ENCODE measurements at regions not wholly inside any gene's neighbourhood (a gene's known extent, or its start where the extent isn't known, plus 50 kb on each side); places are given as distances from the start of the nearest gene placed in this dataset.

DNA sequence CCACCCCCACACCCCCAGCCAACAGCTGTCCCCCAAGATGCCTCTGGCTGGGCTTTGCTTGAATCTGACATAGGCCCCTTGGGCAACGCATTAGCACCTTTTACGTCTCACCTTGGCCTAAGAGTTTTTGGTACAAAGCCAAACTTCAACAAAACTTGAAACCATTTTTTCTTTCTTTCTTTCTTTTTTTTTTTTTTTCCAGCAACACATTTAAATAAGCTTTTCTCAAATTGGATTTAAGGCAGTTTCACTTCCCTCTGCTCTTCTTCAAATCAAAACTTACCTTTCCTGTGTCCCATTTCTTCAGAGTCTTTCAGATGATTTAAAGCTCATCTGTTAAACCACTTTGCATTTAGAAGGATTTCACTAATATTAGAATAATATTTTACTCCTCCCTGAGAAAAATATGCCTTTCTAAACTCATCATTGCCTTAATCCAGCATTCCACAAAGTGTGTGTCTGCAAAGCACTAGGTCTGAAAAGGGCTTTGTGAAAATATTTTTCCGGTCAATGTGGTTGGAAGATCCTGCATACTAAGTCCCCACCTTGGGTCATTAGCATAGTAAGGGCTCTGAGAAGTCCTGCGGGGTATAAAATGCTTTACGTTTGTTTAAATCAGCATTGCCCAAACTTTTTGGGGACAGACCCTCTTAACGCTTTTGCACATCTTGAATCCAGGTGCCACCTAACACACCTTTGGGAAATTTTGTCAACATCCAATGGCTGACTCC lies 217.0 kb downstream of the TLE3 start:
- no peak overlapping the region for H3K9ac ChIP-seq (ENCODE audit: low read depth, low read length, poor library complexity, severe bottlenecking)
- H3K4me1 ChIP-seq (ENCODE audit: insufficient read depth, low read length, poor library complexity, severe bottlenecking): no peaks in the 10 kb centered on the region
- peaks cover 11% of the 10 kb centered on the region for H3K27me3 ChIP-seq (ENCODE audit: insufficient read depth, low read length, poor library complexity, severe bottlenecking)

GRCh38 chr15:69881302-69881670 lies 216.4 kb downstream of the TLE3 start:
- H3K27me3 ChIP-seq (ENCODE audit: insufficient read depth, low read length, poor library complexity, severe bottlenecking): peaks cover 11% of the 10 kb centered on the region
- TF ChIP-seq EZH2phosphoT487 (IDR thresholded peaks at IDR 0.05; ENCODE audit: borderline replicate concordance) (no peak), CTCF (conservative IDR thresholded peaks at IDR 0.05; ENCODE audit: low read length) (no peak)
- H3K4me2 ChIP-seq (ENCODE audit: low read depth, low read length, poor library complexity, severe bottlenecking): no peak overlapping the region

More for the DNA sequence above, 217.0 kb downstream of the TLE3 start:
- H3K9me2 ChIP-seq (replicated peaks; ENCODE audit: low read depth, low read length): no peaks in the 10 kb centered on the region
- H2AFZ ChIP-seq (ENCODE audit: low read length): no peak overlapping the region
- no peaks in the 10 kb centered on the region for H3F3A ChIP-seq (ENCODE audit: low read depth)
- H3K4me3 ChIP-seq (ENCODE audit: low read length, poor library complexity, severe bottlenecking): no peak overlapping the region
- no peak for TF ChIP-seq CTCF (conservative IDR thresholded peaks at IDR 0.05; ENCODE audit: low read length)
- TF ChIP-seq EZH2phosphoT487 (IDR thresholded peaks at IDR 0.05; ENCODE audit: borderline replicate concordance): no peak
- H4K20me1 ChIP-seq (ENCODE audit: insufficient read depth, low read length, poor library complexity, severe bottlenecking): no peaks in the 10 kb centered on the region
- no peaks in the 10 kb centered on the region for H3K9me3 ChIP-seq (ENCODE audit: insufficient read depth, low read depth, low read length)
- no peaks in the 10 kb centered on the region for H3K36me3 ChIP-seq (ENCODE audit: insufficient read depth, low read length)
- no peak overlapping the region for H3K4me2 ChIP-seq (ENCODE audit: low read depth, low read length, poor library complexity, severe bottlenecking)
- no peaks in the 10 kb centered on the region for H3K79me2 ChIP-seq (ENCODE audit: insufficient read depth, low read length)

GRCh38 chr15:69881766-69882165 lies 216.0 kb downstream of the TLE3 start:
- TF ChIP-seq CTCF (conservative IDR thresholded peaks at IDR 0.05; ENCODE audit: low read length): no peak
- no peak for TF ChIP-seq EZH2phosphoT487 (IDR thresholded peaks at IDR 0.05; ENCODE audit: borderline replicate concordance)
- Histone ChIP-seq H3K9me3 (ENCODE audit: insufficient read depth, low read depth, low read length) (no peaks in the 10 kb centered on the region), H4K20me1 (ENCODE audit: insufficient read depth, low read length, poor library complexity, severe bottlenecking) (no peaks in the 10 kb centered on the region), H3K4me2 (ENCODE audit: low read depth, low read length, poor library complexity, severe bottlenecking) (no peak overlapping the region), H2AFZ (ENCODE audit: low read length) (no peak overlapping the region), H3K36me3 (ENCODE audit: insufficient read depth, low read length) (no peaks in the 10 kb centered on the region), H3K9ac (ENCODE audit: low read depth, low read length, poor library complexity, severe bottlenecking) (no peak overlapping the region), H3K79me2 (ENCODE audit: insufficient read depth, low read length) (no peaks in the 10 kb centered on the region), H3K4me3 (ENCODE audit: low read length, poor library complexity, severe bottlenecking) (no peak overlapping the region), H3K9me2 (replicated peaks; ENCODE audit: low read depth, low read length) (no peaks in the 10 kb centered on the region), H3F3A (ENCODE audit: low read depth) (no peaks in the 10 kb centered on the region), H3K4me1 (ENCODE audit: insufficient read depth, low read length, poor library complexity, severe bottlenecking) (no peaks in the 10 kb centered on the region), H3K27me3 (ENCODE audit: insufficient read depth, low read length, poor library complexity, severe bottlenecking) (peaks cover 11% of the 10 kb centered on the region)

More at GRCh38 chr15:69881302-69881670, 216.4 kb downstream of the TLE3 start:
- H3F3A ChIP-seq (ENCODE audit: low read depth): no peaks in the 10 kb centered on the region
- H3K9me2 ChIP-seq (replicated peaks; ENCODE audit: low read depth, low read length): no peaks in the 10 kb centered on the region
- H3K4me1 ChIP-seq (ENCODE audit: insufficient read depth, low read length, poor library complexity, severe bottlenecking): no peaks in the 10 kb centered on the region
- H3K9ac ChIP-seq (ENCODE audit: low read depth, low read length, poor library complexity, severe bottlenecking): no peak overlapping the region
- no peak overlapping the region for H2AFZ ChIP-seq (ENCODE audit: low read length)
- H3K9me3 ChIP-seq (ENCODE audit: insufficient read depth, low read depth, low read length): no peaks in the 10 kb centered on the region
- no peaks in the 10 kb centered on the region for H3K79me2 ChIP-seq (ENCODE audit: insufficient read depth, low read length)
- no peaks in the 10 kb centered on the region for H3K36me3 ChIP-seq (ENCODE audit: insufficient read depth, low read length)
- no peak overlapping the region for H3K4me3 ChIP-seq (ENCODE audit: low read length, poor library complexity, severe bottlenecking)
- no peaks in the 10 kb centered on the region for H4K20me1 ChIP-seq (ENCODE audit: insufficient read depth, low read length, poor library complexity, severe bottlenecking)

All from Loucy (cell line).